GM23338 (cell line): ENCODE measurements at regions not wholly inside any gene's neighbourhood (a gene's known extent, or its start where the extent isn't known, plus 50 kb on each side); places are given as distances from the start of the nearest gene placed in this dataset.

ENCODE experiments used
- ATAC-seq: fragments of 200-7000 bp; cut with Tn5 transposase; 3 replicates; pipeline ENCODE4 v1.9.1; 2020
- DNase-seq: peaks from one replicate; pipeline ENCODE4 v3.0.0-alpha.2; 2015; ENCODE audit warnings: low spot score
- H2AFZ ChIP-seq: fragments of 200-600 bp; sonication (generic); 2 replicates; pipeline ENCODE4 v1.8.0; 2016; ENCODE audit warnings: antibody characterized with exemption, mild to moderate bottlenecking, moderate library complexity
- H3F3A ChIP-seq: fragments of 200-600 bp; sonication (generic); replicated peaks from 2 replicates; pipeline ENCODE4 v1.8.0; 2017; ENCODE audit warnings: antibody characterized with exemption, mixed run types, low read depth
- H3K27ac ChIP-seq: fragments of 200-600 bp; sonication (generic); 2 replicates; pipeline ENCODE4 v1.6.1; 2016; ENCODE audit warnings: low read depth
- H3K27me3 ChIP-seq: fragments of 200-600 bp; sonication (generic); 2 replicates; pipeline ENCODE4 v1.8.0; 2016; ENCODE audit warnings: mild to moderate bottlenecking, mixed run types, moderate library complexity; ENCODE audit not compliant: insufficient read depth
- H3K36me3 ChIP-seq: fragments of 200-600 bp; sonication (generic); 2 replicates; pipeline ENCODE4 v1.8.0; 2016; ENCODE audit warnings: mild to moderate bottlenecking; ENCODE audit not compliant: insufficient read depth
- H3K4me1 ChIP-seq: fragments of 200-600 bp; sonication (generic); 2 replicates; pipeline ENCODE4 v1.8.0; 2016; ENCODE audit warnings: mild to moderate bottlenecking, moderate library complexity; ENCODE audit not compliant: insufficient read depth
- H3K4me2 ChIP-seq: fragments of 200-600 bp; sonication (generic); 2 replicates; pipeline ENCODE4 v1.7.1; 2017; ENCODE audit warnings: mixed run types
- H3K4me3 ChIP-seq: fragments of 200-600 bp; sonication (generic); 2 replicates; pipeline ENCODE4 v1.6.1; 2016; ENCODE audit warnings: mixed run types
- H3K79me2 ChIP-seq: fragments of 200-600 bp; sonication (generic); replicated peaks from 2 replicates; pipeline ENCODE4 v1.8.0; 2017; ENCODE audit warnings: mild to moderate bottlenecking; ENCODE audit not compliant: insufficient read depth
- H3K9me2 ChIP-seq: fragments of 200-600 bp; sonication (generic); 2 replicates; pipeline ENCODE4 v1.8.0; 2017; ENCODE audit not compliant: insufficient read depth
- H4K20me1 ChIP-seq: fragments of 200-600 bp; sonication (generic); replicated peaks from 2 replicates; pipeline ENCODE4 v1.8.0; 2017; ENCODE audit warnings: mild to moderate bottlenecking; ENCODE audit not compliant: insufficient read depth
- H3K27ac Mint-ChIP-seq: 2 replicates; pipeline ENCODE4 v1.8.0; 2020; ENCODE audit warnings: inconsistent platforms, mild to moderate bottlenecking, moderate library complexity, mixed read lengths
- H3K27me3 Mint-ChIP-seq: 3 replicates; pipeline ENCODE4 v1.8.0; 2022; ENCODE audit warnings: low read depth, mild to moderate bottlenecking, moderate library complexity, mixed read lengths, inconsistent platforms; ENCODE audit not compliant: insufficient read depth, poor library complexity
- H3K36me3 Mint-ChIP-seq: 3 replicates; pipeline ENCODE4 v1.8.0; 2021; ENCODE audit warnings: low read depth, mild to moderate bottlenecking, inconsistent platforms, moderate library complexity, mixed read lengths
- H3K4me1 Mint-ChIP-seq: 3 replicates; pipeline ENCODE4 v1.8.0; 2020; ENCODE audit warnings: mild to moderate bottlenecking, inconsistent platforms, mixed read lengths
- H3K4me3 Mint-ChIP-seq: 3 replicates; pipeline ENCODE4 v1.8.0; 2021; ENCODE audit warnings: moderate library complexity, mild to moderate bottlenecking, inconsistent platforms, mixed read lengths
- H3K9me3 Mint-ChIP-seq: 3 replicates; pipeline ENCODE4 v1.8.0; 2020; ENCODE audit warnings: moderate library complexity, mild to moderate bottlenecking, inconsistent platforms, mixed read lengths
- CREB1 ChIP-seq: fragments of 250-450 bp; sonication (Bioruptor Pico); IDR thresholded peaks from 2 replicates; pipeline ENCODE4 v1.5.0; 2020; ENCODE audit warnings: low read depth, mild to moderate bottlenecking, moderate library complexity
- CTCF ChIP-seq, 2 experiments: fragments of 200-600 bp in 1 of 2; sonication (generic) in 1 of 2; conservative IDR thresholded peaks; 2 replicates each; pipeline versions ENCODE4 v1.5.1 to v1.6.1; 2016 to 2017; ENCODE audit warnings: antibody characterized with exemption in 2 of 2, low read depth in 2 of 2, mild to moderate bottlenecking in 2 of 2, moderate library complexity in 1 of 2
- ETS1 ChIP-seq: IDR thresholded peaks from 2 replicates; pipeline ENCODE4 v1.6.1; 2016; ENCODE audit warnings: antibody characterized with exemption
- EZH2 ChIP-seq: fragments of 200-600 bp; sonication (generic); IDR thresholded peaks from one replicate; pipeline ENCODE4 v1.8.0; 2017; ENCODE audit warnings: antibody characterized with exemption, mild to moderate bottlenecking, low read depth; ENCODE audit not compliant: unreplicated experiment
- EZH2phosphoT487 ChIP-seq: fragments of 200-600 bp; sonication (generic); IDR thresholded peaks from one replicate; pipeline ENCODE4 v1.8.1; 2018; ENCODE audit warnings: antibody characterized with exemption; ENCODE audit not compliant: unreplicated experiment
- JUNB ChIP-seq: IDR thresholded peaks from one replicate; pipeline ENCODE4 v1.6.1; 2016; ENCODE audit warnings: antibody characterized with exemption; ENCODE audit not compliant: unreplicated experiment
- NANOG ChIP-seq: IDR thresholded peaks from 2 replicates; pipeline ENCODE4 v1.6.1; 2016; ENCODE audit warnings: antibody characterized with exemption, borderline replicate concordance
- POLR2AphosphoS5 ChIP-seq: IDR thresholded peaks from 2 replicates; pipeline ENCODE4 v1.6.1; 2016; ENCODE audit warnings: antibody characterized with exemption, low read depth
- REST ChIP-seq: IDR thresholded peaks from one replicate; pipeline ENCODE4 v1.6.1; 2018; ENCODE audit warnings: antibody characterized with exemption; ENCODE audit not compliant: unreplicated experiment
- STAT1 ChIP-seq: IDR thresholded peaks from one replicate; pipeline ENCODE4 v1.6.1; 2016; ENCODE audit warnings: antibody characterized with exemption; ENCODE audit not compliant: unreplicated experiment
- ZNF114 ChIP-seq: fragments of 250-450 bp; sonication (Bioruptor Pico); IDR thresholded peaks from 2 replicates; pipeline ENCODE4 v1.5.0; 2020; ENCODE audit warnings: mild to moderate bottlenecking, moderate library complexity
- ZNF331 ChIP-seq: fragments of 250-450 bp; sonication (Bioruptor Pico); IDR thresholded peaks from 2 replicates; pipeline ENCODE4 v1.5.0; 2020; ENCODE audit warnings: low read depth, mild to moderate bottlenecking, moderate library complexity
- ZNF462 ChIP-seq: fragments of 250-450 bp; sonication (Bioruptor Pico); IDR thresholded peaks from 2 replicates; pipeline ENCODE4 v1.5.0; 2020; ENCODE audit warnings: mild to moderate bottlenecking, moderate library complexity

GRCh38 chr3:5726621-5727020 lies 539.1 kb downstream of the EDEM1 start:
- Histone ChIP-seq H3K27me3 (no peaks in the 10 kb centered on the region), H4K20me1 (no peaks in the 10 kb centered on the region), H2AFZ (no peak overlapping the region), H3F3A (no peaks in the 10 kb centered on the region), H3K4me2 (no peak overlapping the region), H3K79me2 (no peaks in the 10 kb centered on the region), H3K36me3 (no peaks in the 10 kb centered on the region; the same call in 1 of the 2 replicates), H3K27ac (no peak overlapping the region), H3K4me3 (no peak overlapping the region), H3K4me1 (no peaks in the 10 kb centered on the region), H3K9me2 (no peaks in the 10 kb centered on the region)
- TF ChIP-seq REST (no peak), EZH2 (no peak), STAT1 (no peak), NANOG (no peak), CTCF (conservative IDR thresholded peaks at IDR 0.05; ENCODE audit: low read depth in 2 of 2) (no peak), ZNF114 (CRISPR knock-in tag) (no peak), EZH2phosphoT487 (no peak), ZNF462 (CRISPR knock-in tag) (no peak), ZNF331 (CRISPR knock-in tag) (no peak), POLR2AphosphoS5 (no peak), ETS1 (no peak), CREB1 (CRISPR knock-in tag) (no peak), JUNB (no peak)
- H3K27me3 Mint-ChIP-seq = no peaks in the 10 kb centered on the region
- H3K9me3 Mint-ChIP-seq = peaks cover 87% of the 10 kb centered on the region
- no peaks in the 10 kb centered on the region for H3K4me1 Mint-ChIP-seq
- H3K27ac Mint-ChIP-seq = no peak overlapping the region
- no peak for DNase-seq
- ATAC-seq = no peak
- no peaks in the 10 kb centered on the region; the same call in 2 of the 3 replicates for H3K36me3 Mint-ChIP-seq
- H3K4me3 Mint-ChIP-seq = no peak overlapping the region
